ENCODE measurements at regions not wholly inside any gene's neighbourhood (a gene's known extent, or its start where the extent isn't known, plus 50 kb on each side); places are given as distances from the start of the nearest gene placed in this dataset.

- no peak overlapping the region for H3K23ac ChIP-seq (ENCODE audit: low read length)
- WGBS (ENCODE audit: extremely low coverage, insufficient coverage, insufficient read length) = no CpG with 5 or more reads among the region's 3 CpGs
Measured at GRCh38 chr18:71809711-71810110, 734.4 kb downstream of the CBLN2 start.

GRCh38 chr18:71808616-71809015, 735.5 kb downstream of the CBLN2 start:
- no peak overlapping the region for H4K12ac ChIP-seq (ENCODE audit: low read depth, low read length)
- H3K4me2 ChIP-seq (ENCODE audit: low read length) = no peak overlapping the region
- no peak overlapping the region for H2AFZ ChIP-seq (ENCODE audit: insufficient read depth, low read length, poor library complexity)
- H3K4me1 ChIP-seq (ENCODE audit: control insufficient read depth in 1 of 2, insufficient read depth in 2 of 2, low read length in 2 of 2) = peaks cover 0 to 3% of the 10 kb centered on the region in 2 experiments
- no peak overlapping the region for H3K9ac ChIP-seq (ENCODE audit: low read length)
- no peaks in the 10 kb centered on the region for H3K79me1 ChIP-seq (ENCODE audit: low read length)
- no peaks in the 10 kb centered on the region for H3K27me3 ChIP-seq (ENCODE audit: insufficient read depth, low read length)
- DNase-seq = no peak
- H3K18ac ChIP-seq (ENCODE audit: low read length) = no peak overlapping the region
- H2AK5ac ChIP-seq (ENCODE audit: low read length) = no peak overlapping the region
- H2BK120ac ChIP-seq (ENCODE audit: insufficient read depth, low read length, poor library complexity) = no peak overlapping the region
- H3K4me3 ChIP-seq (ENCODE audit: low read depth, low read length) = no peak overlapping the region
- H3K79me2 ChIP-seq (ENCODE audit: control insufficient read depth, insufficient read depth, low read length, poor library complexity) = no peaks in the 10 kb centered on the region
- no peaks in the 10 kb centered on the region for H3K36me3 ChIP-seq (ENCODE audit: control insufficient read depth in 1 of 2, insufficient read depth in 2 of 2, low read length in 2 of 2)
- no peak overlapping the region for H4K91ac ChIP-seq (ENCODE audit: low read depth, low read length)
- H3K23ac ChIP-seq (ENCODE audit: low read length) = no peak overlapping the region
- no peak overlapping the region for H3K14ac ChIP-seq (ENCODE audit: low read length)
- no peak overlapping the region for H2BK5ac ChIP-seq (ENCODE audit: low read depth, low read length, poor library complexity)
- no peak overlapping the region for H3K4ac ChIP-seq (ENCODE audit: low read depth, low read length)
- no peak overlapping the region for H3K27ac ChIP-seq (ENCODE audit: low read depth, low read length)
- no peak overlapping the region for H4K8ac ChIP-seq (ENCODE audit: low read depth, low read length)
- WGBS (ENCODE audit: extremely low coverage, insufficient coverage, insufficient read length) = no CpG with 5 or more reads among the region's 5 CpGs
- no peak overlapping the region for H2BK12ac ChIP-seq (ENCODE audit: low read length)
- H3K9me3 ChIP-seq (ENCODE audit: insufficient read depth, low read depth, low read length) = no peaks in the 10 kb centered on the region

More at GRCh38 chr18:71809711-71810110, 734.4 kb downstream of the CBLN2 start:
- Histone ChIP-seq H3K14ac (ENCODE audit: low read length) (no peak overlapping the region), H2BK5ac (ENCODE audit: low read depth, low read length, poor library complexity) (no peak overlapping the region), H4K91ac (ENCODE audit: low read depth, low read length) (no peak overlapping the region), H3K36me3 (ENCODE audit: control insufficient read depth in 1 of 2, insufficient read depth in 2 of 2, low read length in 2 of 2) (no peaks in the 10 kb centered on the region), H3K4me1 (ENCODE audit: control insufficient read depth in 1 of 2, insufficient read depth in 2 of 2, low read length in 2 of 2) (peaks cover 0 to 3% of the 10 kb centered on the region in 2 experiments), H3K18ac (ENCODE audit: low read length) (no peak overlapping the region), H3K9ac (ENCODE audit: low read length) (no peak overlapping the region), H3K27me3 (ENCODE audit: insufficient read depth, low read length) (no peaks in the 10 kb centered on the region), H3K27ac (ENCODE audit: low read depth, low read length) (no peak overlapping the region), H2BK120ac (ENCODE audit: insufficient read depth, low read length, poor library complexity) (no peak overlapping the region), H3K9me3 (ENCODE audit: insufficient read depth, low read depth, low read length) (no peaks in the 10 kb centered on the region), H2AK5ac (ENCODE audit: low read length) (no peak overlapping the region), H3K4ac (ENCODE audit: low read depth, low read length) (no peak overlapping the region), H2BK12ac (ENCODE audit: low read length) (no peak overlapping the region), H3K4me3 (ENCODE audit: low read depth, low read length) (no peak overlapping the region), H3K4me2 (ENCODE audit: low read length) (no peak overlapping the region), H3K79me2 (ENCODE audit: control insufficient read depth, insufficient read depth, low read length, poor library complexity) (no peaks in the 10 kb centered on the region), H4K12ac (ENCODE audit: low read depth, low read length) (no peak overlapping the region), H2AFZ (ENCODE audit: insufficient read depth, low read length, poor library complexity) (no peak overlapping the region), H3K79me1 (ENCODE audit: low read length) (no peaks in the 10 kb centered on the region), H4K8ac (ENCODE audit: low read depth, low read length) (no peak overlapping the region)
- no peak for DNase-seq

GRCh38 chr18:71807586-71807985, 736.6 kb downstream of the CBLN2 start:
- Histone ChIP-seq H2AFZ (ENCODE audit: insufficient read depth, low read length, poor library complexity) (no peak overlapping the region), H2BK5ac (ENCODE audit: low read depth, low read length, poor library complexity) (no peak overlapping the region), H3K23ac (ENCODE audit: low read length) (no peak overlapping the region), H4K12ac (ENCODE audit: low read depth, low read length) (no peak overlapping the region), H4K91ac (ENCODE audit: low read depth, low read length) (no peak overlapping the region), H3K4me2 (ENCODE audit: low read length) (no peak overlapping the region), H3K4me3 (ENCODE audit: low read depth, low read length) (no peak overlapping the region), H3K9ac (ENCODE audit: low read length) (no peak overlapping the region), H2AK5ac (ENCODE audit: low read length) (no peak overlapping the region), H2BK120ac (ENCODE audit: insufficient read depth, low read length, poor library complexity) (no peak overlapping the region), H3K27me3 (ENCODE audit: insufficient read depth, low read length) (no peaks in the 10 kb centered on the region), H3K4me1 (ENCODE audit: control insufficient read depth in 1 of 2, insufficient read depth in 2 of 2, low read length in 2 of 2) (peaks cover 0 to 3% of the 10 kb centered on the region in 2 experiments), H3K4ac (ENCODE audit: low read depth, low read length) (no peak overlapping the region), H3K9me3 (ENCODE audit: insufficient read depth, low read depth, low read length) (no peaks in the 10 kb centered on the region), H3K18ac (ENCODE audit: low read length) (no peak overlapping the region), H3K79me1 (ENCODE audit: low read length) (no peaks in the 10 kb centered on the region), H2BK12ac (ENCODE audit: low read length) (no peak overlapping the region), H4K8ac (ENCODE audit: low read depth, low read length) (no peak overlapping the region), H3K14ac (ENCODE audit: low read length) (no peak overlapping the region), H3K27ac (ENCODE audit: low read depth, low read length) (no peak overlapping the region), H3K79me2 (ENCODE audit: control insufficient read depth, insufficient read depth, low read length, poor library complexity) (no peaks in the 10 kb centered on the region), H3K36me3 (ENCODE audit: control insufficient read depth in 1 of 2, insufficient read depth in 2 of 2, low read length in 2 of 2) (no peaks in the 10 kb centered on the region)
- no peak for DNase-seq
- no CpG with 5 or more reads among the region's 1 CpG for WGBS (ENCODE audit: extremely low coverage, insufficient coverage, insufficient read length)

- Histone ChIP-seq H4K8ac (ENCODE audit: low read depth, low read length) (no peak overlapping the region), H3K4me2 (ENCODE audit: low read length) (no peak overlapping the region), H4K91ac (ENCODE audit: low read depth, low read length) (no peak overlapping the region), H3K27ac (ENCODE audit: low read depth, low read length) (no peak overlapping the region), H3K9me3 (ENCODE audit: insufficient read depth, low read depth, low read length) (no peaks in the 10 kb centered on the region), H4K12ac (ENCODE audit: low read depth, low read length) (no peak overlapping the region), H2AK5ac (ENCODE audit: low read length) (no peak overlapping the region), H3K14ac (ENCODE audit: low read length) (no peak overlapping the region), H3K18ac (ENCODE audit: low read length) (no peak overlapping the region), H3K36me3 (ENCODE audit: control insufficient read depth in 1 of 2, insufficient read depth in 2 of 2, low read length in 2 of 2) (no peaks in the 10 kb centered on the region), H3K79me1 (ENCODE audit: low read length) (no peaks in the 10 kb centered on the region), H3K4me3 (ENCODE audit: low read depth, low read length) (no peak overlapping the region), H2BK120ac (ENCODE audit: insufficient read depth, low read length, poor library complexity) (no peak overlapping the region), H3K79me2 (ENCODE audit: control insufficient read depth, insufficient read depth, low read length, poor library complexity) (no peaks in the 10 kb centered on the region), H2BK5ac (ENCODE audit: low read depth, low read length, poor library complexity) (no peak overlapping the region), H3K4me1 (ENCODE audit: control insufficient read depth in 1 of 2, insufficient read depth in 2 of 2, low read length in 2 of 2) (no peaks in the 10 kb centered on the region), H3K27me3 (ENCODE audit: insufficient read depth, low read length) (no peaks in the 10 kb centered on the region), H3K4ac (ENCODE audit: low read depth, low read length) (no peak overlapping the region), H2BK12ac (ENCODE audit: low read length) (no peak overlapping the region), H2AFZ (ENCODE audit: insufficient read depth, low read length, poor library complexity) (no peak overlapping the region), H3K23ac (ENCODE audit: low read length) (no peak overlapping the region), H3K9ac (ENCODE audit: low read length) (no peak overlapping the region)
- WGBS (ENCODE audit: extremely low coverage, insufficient coverage, insufficient read length) = no CpG with 5 or more reads among the region's 6 CpGs
- no peak for DNase-seq
Measured at GRCh38 chr18:71798986-71799673, 745.0 kb downstream of the CBLN2 start.
